IMR-90 (cell line): ENCODE measurements at regions not wholly inside any gene's neighbourhood (a gene's known extent, or its start where the extent isn't known, plus 50 kb on each side); places are given as distances from the start of the nearest gene placed in this dataset.

ENCODE experiments used
- ATAC-seq: fragments of 200-7000 bp; cut with Tn5 transposase; 2 replicates; pipeline ENCODE4 v1.9.1; 2020; ENCODE audit warnings: low read depth, mild to moderate bottlenecking, moderate library complexity
- BruUV-seq: library from RNA; stranded (reverse); fragments of 400-500 nt; replicated peaks from 2 replicates; lab custom pipeline; 2021; lab: Mats Ljungman, UMichigan
- CTCF ChIA-PET: fragments of 300-600 bp; formaldehyde crosslinking; extraction: SDS; loops from one replicate; lab custom pipeline; 2021; ENCODE audit warnings: antibody characterized with exemption; lab: Yijun Ruan, JAX
- POLR2A ChIA-PET: fragments of 300-600 bp; sonication (Branson Sonifier 250); formaldehyde crosslinking; loops from one replicate; lab custom pipeline; 2022; ENCODE audit warnings: antibody characterized with exemption; ENCODE audit not compliant: unreplicated experiment; lab: Charles Lee
- DNase-seq: peaks from one replicate; pipeline ENCODE4 v3.0.0; 2013
- H2AFZ ChIP-seq: replicated peaks from 2 replicates; pipeline ENCODE3; 2013; ENCODE audit warnings: low read length, mild to moderate bottlenecking; ENCODE audit not compliant: poor library complexity
- H2AK5ac ChIP-seq: 2 replicates; pipeline ENCODE4 v1.6.1; 2013; ENCODE audit warnings: low read depth, low read length, inconsistent platforms
- H2AK9ac ChIP-seq: replicated peaks from 2 replicates; pipeline ENCODE3; 2013; ENCODE audit warnings: mild to moderate bottlenecking, low read depth, low read length, moderate library complexity; ENCODE audit not compliant: poor library complexity
- H2BK120ac ChIP-seq: 2 replicates; pipeline ENCODE4 v1.6.1; 2013; ENCODE audit warnings: low read depth, low read length, inconsistent platforms
- H2BK15ac ChIP-seq: 3 replicates; pipeline ENCODE4 v1.6.1; 2013; ENCODE audit warnings: low read depth, low read length, inconsistent platforms
- H2BK20ac ChIP-seq: 2 replicates; pipeline ENCODE4 v1.6.1; 2013; ENCODE audit warnings: low read depth, mild to moderate bottlenecking, inconsistent platforms, low read length, moderate library complexity
- H2BK5ac ChIP-seq: 2 replicates; pipeline ENCODE4 v1.6.1; 2013; ENCODE audit warnings: mild to moderate bottlenecking, low read depth, low read length, inconsistent platforms; ENCODE audit not compliant: poor library complexity, severe bottlenecking
- H3K14ac ChIP-seq: replicated peaks from 2 replicates; pipeline ENCODE4 v1.6.1; 2013; ENCODE audit warnings: low read depth, low read length, inconsistent platforms
- H3K18ac ChIP-seq: 2 replicates; pipeline ENCODE4 v1.6.1; 2013; ENCODE audit warnings: low read depth, low read length, control low read depth
- H3K23ac ChIP-seq: 2 replicates; pipeline ENCODE4 v1.6.1; 2013; ENCODE audit warnings: low read depth, low read length, inconsistent platforms
- H3K27ac ChIP-seq: 2 replicates; pipeline ENCODE4 v1.5.1; 2013; ENCODE audit warnings: mild to moderate bottlenecking, control low read depth, low read length; ENCODE audit not compliant: insufficient read depth
- H3K27me3 ChIP-seq: 2 replicates; pipeline ENCODE4 v1.6.1; 2013; ENCODE audit warnings: low read length; ENCODE audit not compliant: control insufficient read depth, insufficient read depth
- H3K36me3 ChIP-seq: 2 replicates; pipeline ENCODE4 v1.6.1; 2013; ENCODE audit warnings: low read length, mixed read lengths; ENCODE audit not compliant: control insufficient read depth, insufficient read depth
- H3K4ac ChIP-seq: 2 replicates; pipeline ENCODE4 v1.6.1; 2013; ENCODE audit warnings: low read depth, low read length, inconsistent platforms
- H3K4me1 ChIP-seq: 2 replicates; pipeline ENCODE4 v1.6.1; 2013; ENCODE audit warnings: low read length, mixed read lengths; ENCODE audit not compliant: control insufficient read depth, insufficient read depth
- H3K4me2 ChIP-seq: 2 replicates; pipeline ENCODE4 v1.6.1; 2013; ENCODE audit warnings: low read depth, mild to moderate bottlenecking, control low read depth, low read length, moderate library complexity
- H3K4me3 ChIP-seq: 2 replicates; pipeline ENCODE4 v1.5.1; 2013; ENCODE audit warnings: low read depth, mild to moderate bottlenecking, control low read depth, low read length, moderate library complexity; ENCODE audit not compliant: insufficient read depth
- H3K56ac ChIP-seq: 2 replicates; pipeline ENCODE4 v1.6.1; 2013; ENCODE audit warnings: low read length, inconsistent platforms; ENCODE audit not compliant: insufficient read depth; ENCODE audit errors: extremely low read depth
- H3K79me1 ChIP-seq, 2 experiments: 2 replicates each; pipeline ENCODE4 v1.6.1; 2013; ENCODE audit warnings: low read length in 2 of 2, inconsistent platforms in 1 of 2, low read depth in 1 of 2
- H3K9ac ChIP-seq: 2 replicates; pipeline ENCODE4 v1.6.1; 2013; ENCODE audit warnings: low read depth, low read length, control low read depth
- H3K9me1 ChIP-seq: 2 replicates; pipeline ENCODE4 v1.6.1; 2013; ENCODE audit warnings: low read length, inconsistent platforms; ENCODE audit not compliant: insufficient read depth
- H3K9me3 ChIP-seq: 2 replicates; pipeline ENCODE4 v1.6.1; 2013; ENCODE audit warnings: low read length; ENCODE audit not compliant: control insufficient read depth, insufficient read depth
- H4K20me1 ChIP-seq: 2 replicates; pipeline ENCODE4 v1.6.1; 2013; ENCODE audit warnings: low read length, inconsistent platforms; ENCODE audit not compliant: insufficient read depth
- H4K5ac ChIP-seq: 2 replicates; pipeline ENCODE4 v1.6.1; 2013; ENCODE audit warnings: mild to moderate bottlenecking, low read depth, low read length, control low read depth
- H4K8ac ChIP-seq, 2 experiments: 2 replicates each; pipeline ENCODE4 v1.6.1; 2013; ENCODE audit warnings: low read depth in 2 of 2, low read length in 2 of 2, control low read depth in 1 of 2, inconsistent platforms in 1 of 2
- H4K91ac ChIP-seq: 2 replicates; pipeline ENCODE4 v1.6.1; 2013; ENCODE audit warnings: low read depth, low read length, inconsistent platforms; ENCODE audit not compliant: insufficient read depth
- FOS ChIP-seq: fragments of 150-350 bp; IDR thresholded peaks from 2 replicates; pipeline ENCODE4 v1.6.1; 2016; ENCODE audit warnings: low read depth, low read length
- MAFK ChIP-seq: IDR thresholded peaks from 2 replicates; pipeline ENCODE4 v1.6.1; 2012; ENCODE audit warnings: low read depth, low read length, improper control_type of control experiment
- SMC3 ChIP-seq: fragments of 150-350 bp; IDR thresholded peaks from 2 replicates; pipeline ENCODE4 v1.6.1; 2016; ENCODE audit warnings: low read depth, mild to moderate bottlenecking, antibody characterized with exemption, low read length, moderate library complexity
- WGBS, 2 experiments: methylation state at CpG; one replicate each; pipeline versions ENCODE4 v1.1.5 to v1.1.7; 2013; ENCODE audit warnings: missing lambda C conversion rate in 2 of 2; ENCODE audit not compliant: insufficient read length in 1 of 2; ENCODE audit errors: extremely low coverage in 2 of 2; 5-methylcytosine and 5-hydroxymethylcytosine counted together
- dilution Hi-C: fragments of 300-500 bp; cut with HindIII; formaldehyde crosslinking; loops from one replicate; pipeline ENCODE4 v1.14.3; 2018; ENCODE audit warnings: low sequenced_read_pairs; ENCODE audit not compliant: unreplicated experiment
- in situ Hi-C: fragments of 300-500 bp; cut with MboI; formaldehyde crosslinking; loops from 3 replicates; pipeline ENCODE4 v1.14.3; 2019; ENCODE audit warnings: low sequenced_read_pairs, inconsistent platforms, mixed read lengths
- intact Hi-C: fragments of 100-400 bp; cut with micrococcal nuclease; formaldehyde crosslinking; loops from 2 replicates; pipeline ENCODE4 v1.10.0; 2022

GRCh38 chr2:71827973-71828372 is 319.7 kb downstream of the CYP26B1 start:
- peaks cover 9% of the 10 kb centered on the region for H3K4me1 ChIP-seq

More at GRCh38 chr2:71827973-71828372, 319.7 kb downstream of the CYP26B1 start:
- Histone ChIP-seq H2BK15ac (no peak overlapping the region), H3K14ac (no peak overlapping the region), H3K23ac (no peak overlapping the region), H3K9me3 (peaks cover 3% of the 10 kb centered on the region), H3K9ac (no peak overlapping the region), H3K36me3 (no peaks in the 10 kb centered on the region), H3K18ac (no peak overlapping the region), H3K56ac (no peak overlapping the region), H3K4me3 (no peak overlapping the region), H3K4me2 (no peak overlapping the region), H2BK120ac (no peak overlapping the region), H3K27me3 (peaks cover 6% of the 10 kb centered on the region; the same call in 1 of the 2 replicates), H2AK5ac (no peak overlapping the region), H4K5ac (no peak overlapping the region), H3K4ac (no peak overlapping the region), H4K91ac (no peak overlapping the region), H2AFZ (no peak overlapping the region), H2AK9ac (no peak overlapping the region), H3K27ac (no peak overlapping the region), H3K9me1 (no peaks in the 10 kb centered on the region), H2BK5ac (no peak overlapping the region), H4K20me1 (no peaks in the 10 kb centered on the region), H2BK20ac (no peak overlapping the region), H4K8ac (no peak overlapping the region), H3K79me1 (no peaks in the 10 kb centered on the region)
- in situ Hi-C loops (no loop called here), intact Hi-C loops (no loop called here), dilution Hi-C loops (no loop called here)
- WGBS, 2 experiments, result 14% methylated on average over 1 of the region's 7 CpGs; no CpG with 5 or more reads in 1 of the 2 experiments
- TF ChIP-seq MAFK (no peak), SMC3 (no peak), FOS (no peak)
- ChIA-PET POLR2A (no interaction called here), CTCF (no interaction called here)
- DNase-seq, result no peak
- no TSS peak for BruUV-seq
- ATAC-seq, result no peak
